Kasumi-1 (cell line): ENCODE measurements at regions not wholly inside any gene's neighbourhood (a gene's known extent, or its start where the extent isn't known, plus 50 kb on each side); places are given as distances from the start of the nearest gene placed in this dataset.
"Not testable (repeated sequence)": the region's sequence is repeated elsewhere in the genome, so short reads cannot be mapped to it uniquely, and the experiment has no call there.

Source experiments
- DNase-seq, 2 experiments: peaks; one replicate each; lab custom pipeline; 2025; lab: John Stamatoyannopoulos, UW

GRCh38 chr7:33784000-33784399 is 121.3 kb upstream of the BMPER start:
- no peak for DNase-seq

- no peak for DNase-seq
These were observed 116.8 kb upstream of the BMPER start for GRCh38 chr7:33788531-33788930.

- DNase-seq: no peak
These were observed 115.3 kb upstream of the BMPER start for GRCh38 chr7:33789871-33790630.

GRCh38 chr7:33790746-33791145 is 114.6 kb upstream of the BMPER start:
- DNase-seq: no peak

GRCh38 chr7:33792041-33792440 is 113.3 kb upstream of the BMPER start:
- no peak for DNase-seq

- no peak for DNase-seq
These were observed 112.7 kb upstream of the BMPER start for GRCh38 chr7:33792547-33793105.

GRCh38 chr7:33793616-33794015 is 111.7 kb upstream of the BMPER start:
- no peak for DNase-seq

- DNase-seq: no peak
These were observed 110.9 kb upstream of the BMPER start for GRCh38 chr7:33794419-33794818.

GRCh38 chr7:33794959-33795358 is 110.4 kb upstream of the BMPER start:
- no peak for DNase-seq

- DNase-seq: no peak
These were observed 108.8 kb upstream of the BMPER start for GRCh38 chr7:33796538-33796937.

GRCh38 chr7:33797512-33797911 is 107.8 kb upstream of the BMPER start:
- not testable (repeated sequence) for DNase-seq

GRCh38 chr7:33798686-33799325 is 106.5 kb upstream of the BMPER start:
- DNase-seq: no peak

- DNase-seq: no peak
These were observed 105.6 kb upstream of the BMPER start for GRCh38 chr7:33799766-33800165.

- no peak for DNase-seq
These were observed 102.7 kb upstream of the BMPER start for GRCh38 chr7:33802600-33802999.

- no peak for DNase-seq
These were observed 101.1 kb upstream of the BMPER start for GRCh38 chr7:33804140-33804660.

GRCh38 chr7:33805630-33806233 is 99.6 kb upstream of the BMPER start:
- no peak for DNase-seq

- no peak for DNase-seq
These were observed 98.8 kb upstream of the BMPER start for GRCh38 chr7:33806298-33807154.

- DNase-seq: no peak
These were observed 98.2 kb upstream of the BMPER start for GRCh38 chr7:33807155-33807530.

- no peak for DNase-seq
These were observed 97.4 kb upstream of the BMPER start for GRCh38 chr7:33807779-33808482.

GRCh38 chr7:33809228-33809627 is 96.1 kb upstream of the BMPER start:
- DNase-seq: no peak

- no peak for DNase-seq
These were observed 95.0 kb upstream of the BMPER start for GRCh38 chr7:33810356-33810755.
